GM10266 (cell line): ENCODE measurements at regions not wholly inside any gene's neighbourhood (a gene's known extent, or its start where the extent isn't known, plus 50 kb on each side); places are given as distances from the start of the nearest gene placed in this dataset.

Source experiments
- DNase-seq: peaks from one replicate; pipeline ENCODE4 v3.0.0; 2012; ENCODE audit errors: extremely low spot score
- CTCF ChIP-seq: IDR thresholded peaks from 2 replicates; pipeline ENCODE4 v1.5.1; 2012; ENCODE audit warnings: mild to moderate bottlenecking, low read depth; ENCODE audit not compliant: control insufficient read depth, insufficient read depth; ENCODE audit errors: missing control alignments

GRCh38 chr9:26296910-26297572 lies 595.6 kb downstream of the CAAP1 start:
- DNase-seq: no peak
- no peak for TF ChIP-seq CTCF

GRCh38 chr9:26292943-26293342 lies 599.7 kb downstream of the CAAP1 start:
- no peak for TF ChIP-seq CTCF
- DNase-seq: no peak

- DNase-seq: no peak
- TF ChIP-seq CTCF: no peak
Measured at GRCh38 chr9:26271495-26272122, 593.4 kb upstream of the TUSC1 start.

GRCh38 chr9:26266146-26266793 lies 588.0 kb upstream of the TUSC1 start:
- DNase-seq: no peak
- no peak for TF ChIP-seq CTCF

- no peak for TF ChIP-seq CTCF
- DNase-seq: no peak
Measured at GRCh38 chr9:26264709-26265601, 586.7 kb upstream of the TUSC1 start.

- no peak for TF ChIP-seq CTCF
- DNase-seq: no peak
Measured at GRCh38 chr9:26263478-26263877, 585.2 kb upstream of the TUSC1 start.
